ENCODE measurements at regions not wholly inside any gene's neighbourhood (a gene's known extent, or its start where the extent isn't known, plus 50 kb on each side); places are given as distances from the start of the nearest gene placed in this dataset.

DNA sequence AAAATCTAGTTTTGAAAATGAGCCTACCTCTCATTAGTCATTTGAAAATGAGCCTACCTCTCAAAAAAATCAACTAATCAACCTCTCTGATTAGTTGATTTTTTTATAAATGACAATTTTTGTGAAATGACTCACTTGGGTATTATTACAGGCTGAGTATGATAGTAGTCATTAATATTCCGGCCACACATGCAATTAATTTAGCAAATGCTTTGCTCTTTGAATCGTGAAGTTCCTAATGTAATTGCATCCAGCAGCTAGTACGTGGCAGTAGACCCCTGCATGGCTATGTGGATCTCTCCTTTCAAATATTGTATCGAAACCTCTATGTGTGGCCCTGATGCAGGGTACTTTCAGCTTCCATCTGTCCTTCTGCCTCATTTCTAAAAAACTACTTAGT, 245.9 kb upstream of the PHYHIPL start:
- no peaks in the 10 kb centered on the region for H3K36me3 ChIP-seq (ENCODE audit: control insufficient read depth in 1 of 2, insufficient read depth in 2 of 2, low read length in 2 of 2)
- H3K4me1 ChIP-seq (ENCODE audit: control insufficient read depth in 1 of 2, insufficient read depth in 2 of 2, low read length in 2 of 2): no peaks in the 10 kb centered on the region
- no peaks in the 10 kb centered on the region for H3K9me3 ChIP-seq (ENCODE audit: control insufficient read depth in 1 of 2, low read length in 2 of 2)

DNA sequence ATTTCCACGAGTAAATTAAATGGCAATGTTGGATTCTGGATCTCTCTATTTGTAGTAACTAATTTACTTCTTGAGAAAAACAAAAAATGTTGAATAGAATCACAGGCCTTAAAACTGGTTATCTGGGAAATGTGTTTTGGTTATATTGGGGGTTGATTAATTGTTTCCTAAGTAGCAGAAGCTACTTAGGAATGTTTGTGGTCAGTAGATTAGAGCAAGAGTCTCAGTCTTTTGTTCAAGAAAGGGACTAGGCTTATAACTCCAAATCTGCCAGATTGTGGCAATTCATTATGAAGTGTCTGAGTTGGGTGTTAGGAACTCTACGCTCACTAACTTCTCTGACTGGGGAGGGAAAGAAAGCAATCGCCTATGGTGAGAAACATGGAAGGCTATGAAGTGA, 244.3 kb upstream of the PHYHIPL start:
- Histone ChIP-seq H3K36me3 (ENCODE audit: control insufficient read depth in 1 of 2, insufficient read depth in 2 of 2, low read length in 2 of 2) (no peaks in the 10 kb centered on the region), H3K4me1 (ENCODE audit: control insufficient read depth in 1 of 2, insufficient read depth in 2 of 2, low read length in 2 of 2) (no peaks in the 10 kb centered on the region), H3K4me3 (ENCODE audit: low read depth in 1 of 2, low read length in 2 of 2) (no peak overlapping the region), H3K9ac (ENCODE audit: low read depth in 1 of 2, low read length in 2 of 2) (no peak overlapping the region), H3K27me3 (ENCODE audit: control insufficient read depth in 1 of 2, insufficient read depth in 2 of 2, low read length in 2 of 2) (no peaks in the 10 kb centered on the region), H3K27ac (ENCODE audit: low read depth, low read length) (no peak overlapping the region), H3K9me3 (ENCODE audit: control insufficient read depth in 1 of 2, low read length in 2 of 2) (no peaks in the 10 kb centered on the region)

More for the DNA sequence above, 245.9 kb upstream of the PHYHIPL start:
- Histone ChIP-seq H3K4me3 (ENCODE audit: low read depth in 1 of 2, low read length in 2 of 2) (no peak overlapping the region), H3K27me3 (ENCODE audit: control insufficient read depth in 1 of 2, insufficient read depth in 2 of 2, low read length in 2 of 2) (no peaks in the 10 kb centered on the region), H3K9ac (ENCODE audit: low read depth in 1 of 2, low read length in 2 of 2) (no peak overlapping the region), H3K27ac (ENCODE audit: low read depth, low read length) (no peak overlapping the region)

DNA sequence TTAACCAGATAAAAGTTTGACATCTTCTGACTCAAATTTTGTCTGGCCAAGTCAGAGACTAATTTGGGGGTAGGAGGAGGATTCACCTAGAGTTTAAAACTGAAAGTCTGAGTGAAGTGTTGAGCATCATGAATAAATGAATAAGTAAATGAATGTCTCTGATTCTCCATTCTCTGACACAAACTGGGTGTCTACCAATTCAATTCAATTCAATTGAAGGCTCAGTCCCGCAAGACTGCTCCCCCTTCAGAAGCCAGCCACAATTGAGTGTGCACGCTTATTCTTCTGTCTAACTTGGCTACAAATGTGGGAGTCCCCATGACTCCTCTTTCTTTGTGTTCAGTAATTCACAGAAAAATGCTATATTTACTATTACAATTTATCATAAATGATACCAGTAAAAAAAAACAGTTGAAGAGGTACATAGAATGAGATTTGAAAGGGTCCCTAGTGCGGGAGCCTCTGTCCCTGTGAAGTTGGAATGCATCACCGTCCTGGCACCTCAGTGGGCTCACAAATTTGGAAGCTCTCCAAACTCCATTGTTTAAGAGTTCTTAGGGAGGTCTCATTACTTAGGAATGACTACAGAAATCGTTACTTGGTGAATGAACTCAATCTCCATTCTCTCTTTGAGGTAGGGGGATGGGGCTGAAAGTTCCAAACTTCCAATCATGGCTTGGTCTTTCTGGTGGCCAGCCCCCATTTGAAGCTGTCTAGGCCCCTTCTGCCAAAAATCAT, 243.7 kb upstream of the PHYHIPL start:
- Histone ChIP-seq H3K27ac (ENCODE audit: low read depth, low read length) (no peak overlapping the region), H3K27me3 (ENCODE audit: control insufficient read depth in 1 of 2, insufficient read depth in 2 of 2, low read length in 2 of 2) (no peaks in the 10 kb centered on the region), H3K36me3 (ENCODE audit: control insufficient read depth in 1 of 2, insufficient read depth in 2 of 2, low read length in 2 of 2) (no peaks in the 10 kb centered on the region)

GRCh38 chr10:58936364-58936763, 240.1 kb upstream of the PHYHIPL start:
- H3K9ac ChIP-seq (ENCODE audit: low read depth in 1 of 2, low read length in 2 of 2): no peak overlapping the region
- H3K27ac ChIP-seq (ENCODE audit: low read depth, low read length): no peak overlapping the region
- H3K9me3 ChIP-seq (ENCODE audit: control insufficient read depth in 1 of 2, low read length in 2 of 2): no peaks in the 10 kb centered on the region
- H3K27me3 ChIP-seq (ENCODE audit: control insufficient read depth in 1 of 2, insufficient read depth in 2 of 2, low read length in 2 of 2): no peaks in the 10 kb centered on the region
- H3K4me3 ChIP-seq (ENCODE audit: low read depth in 1 of 2, low read length in 2 of 2): no peak overlapping the region
- no peaks in the 10 kb centered on the region for H3K36me3 ChIP-seq (ENCODE audit: control insufficient read depth in 1 of 2, insufficient read depth in 2 of 2, low read length in 2 of 2)
- H3K4me1 ChIP-seq (ENCODE audit: control insufficient read depth in 1 of 2, insufficient read depth in 2 of 2, low read length in 2 of 2): no peaks in the 10 kb centered on the region

More for the DNA sequence above, 243.7 kb upstream of the PHYHIPL start:
- H3K4me3 ChIP-seq (ENCODE audit: low read depth in 1 of 2, low read length in 2 of 2): no peak overlapping the region
- H3K9ac ChIP-seq (ENCODE audit: low read depth in 1 of 2, low read length in 2 of 2): no peak overlapping the region
- no peaks in the 10 kb centered on the region for H3K9me3 ChIP-seq (ENCODE audit: control insufficient read depth in 1 of 2, low read length in 2 of 2)
- no peaks in the 10 kb centered on the region for H3K4me1 ChIP-seq (ENCODE audit: control insufficient read depth in 1 of 2, insufficient read depth in 2 of 2, low read length in 2 of 2)

- Histone ChIP-seq H3K36me3 (ENCODE audit: control insufficient read depth in 1 of 2, insufficient read depth in 2 of 2, low read length in 2 of 2) (no peaks in the 10 kb centered on the region), H3K27ac (ENCODE audit: low read depth, low read length) (no peak overlapping the region), H3K4me3 (ENCODE audit: low read depth in 1 of 2, low read length in 2 of 2) (no peak overlapping the region), H3K4me1 (ENCODE audit: control insufficient read depth in 1 of 2, insufficient read depth in 2 of 2, low read length in 2 of 2) (no peaks in the 10 kb centered on the region), H3K9me3 (ENCODE audit: control insufficient read depth in 1 of 2, low read length in 2 of 2) (no peaks in the 10 kb centered on the region), H3K9ac (ENCODE audit: low read depth in 1 of 2, low read length in 2 of 2) (no peak overlapping the region), H3K27me3 (ENCODE audit: control insufficient read depth in 1 of 2, insufficient read depth in 2 of 2, low read length in 2 of 2) (no peaks in the 10 kb centered on the region)
Observed at GRCh38 chr10:58937423-58937822, 239.0 kb upstream of the PHYHIPL start.

DNA sequence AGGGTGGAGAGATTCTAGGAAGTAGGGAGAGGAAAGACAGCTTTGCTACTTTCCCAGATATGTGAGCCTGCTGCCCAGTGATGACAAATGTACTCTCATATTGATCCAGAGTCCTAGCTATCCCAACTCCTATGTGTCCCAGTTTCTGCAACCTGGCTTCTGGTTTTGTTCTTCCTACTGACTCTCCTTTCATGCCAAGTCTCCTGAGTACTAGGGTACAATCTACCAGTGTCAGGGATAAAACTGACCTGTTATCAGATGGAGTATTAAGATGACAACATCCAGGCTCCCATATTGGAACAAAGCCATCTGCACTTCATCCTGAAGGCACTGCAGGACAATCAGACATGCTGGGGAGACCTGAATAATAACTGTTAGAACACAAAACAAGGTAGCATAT, 233.7 kb upstream of the PHYHIPL start:
- H3K9ac ChIP-seq (ENCODE audit: low read depth in 1 of 2, low read length in 2 of 2): no peak overlapping the region
- H3K4me3 ChIP-seq (ENCODE audit: low read depth in 1 of 2, low read length in 2 of 2): no peak overlapping the region
- H3K27me3 ChIP-seq (ENCODE audit: control insufficient read depth in 1 of 2, insufficient read depth in 2 of 2, low read length in 2 of 2): no peaks in the 10 kb centered on the region
- no peaks in the 10 kb centered on the region for H3K4me1 ChIP-seq (ENCODE audit: control insufficient read depth in 1 of 2, insufficient read depth in 2 of 2, low read length in 2 of 2)
- no peak overlapping the region for H3K27ac ChIP-seq (ENCODE audit: low read depth, low read length)
- H3K36me3 ChIP-seq (ENCODE audit: control insufficient read depth in 1 of 2, insufficient read depth in 2 of 2, low read length in 2 of 2): no peaks in the 10 kb centered on the region
- H3K9me3 ChIP-seq (ENCODE audit: control insufficient read depth in 1 of 2, low read length in 2 of 2): no peaks in the 10 kb centered on the region

DNA sequence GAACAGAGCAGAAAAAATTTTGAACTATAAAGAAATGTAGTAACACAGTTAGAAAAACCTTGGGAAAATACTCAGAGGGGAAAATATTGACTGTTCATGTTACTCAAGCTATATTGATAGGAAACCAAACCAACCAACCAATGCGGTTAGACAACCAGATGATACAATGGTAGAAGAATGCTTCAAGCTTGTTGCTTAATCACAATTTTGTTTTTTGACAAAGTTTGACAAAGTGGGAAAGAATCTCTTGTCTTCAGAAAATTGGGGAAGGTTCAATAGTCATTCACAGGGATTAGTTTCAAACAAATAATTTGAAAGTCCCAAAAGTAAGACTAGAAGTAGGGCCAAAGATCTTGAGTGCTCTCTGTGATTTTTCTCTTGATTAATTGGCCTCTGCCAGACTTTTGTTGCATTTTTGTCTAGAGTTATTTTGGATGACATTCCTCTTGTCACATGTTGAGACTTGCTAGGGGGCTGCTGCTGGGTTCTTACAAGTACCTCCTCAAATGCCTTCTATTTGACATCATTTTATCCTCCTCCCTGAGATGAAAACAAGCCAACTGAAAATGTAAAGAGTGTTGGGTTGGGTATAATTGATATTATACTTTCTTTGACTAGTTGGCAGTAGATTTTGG, 233.1 kb upstream of the PHYHIPL start:
- Histone ChIP-seq H3K9ac (ENCODE audit: low read depth in 1 of 2, low read length in 2 of 2) (no peak overlapping the region), H3K27me3 (ENCODE audit: control insufficient read depth in 1 of 2, insufficient read depth in 2 of 2, low read length in 2 of 2) (no peaks in the 10 kb centered on the region), H3K4me1 (ENCODE audit: control insufficient read depth in 1 of 2, insufficient read depth in 2 of 2, low read length in 2 of 2) (no peaks in the 10 kb centered on the region), H3K4me3 (ENCODE audit: low read depth in 1 of 2, low read length in 2 of 2) (no peak overlapping the region), H3K9me3 (ENCODE audit: control insufficient read depth in 1 of 2, low read length in 2 of 2) (no peaks in the 10 kb centered on the region), H3K36me3 (ENCODE audit: control insufficient read depth in 1 of 2, insufficient read depth in 2 of 2, low read length in 2 of 2) (no peaks in the 10 kb centered on the region), H3K27ac (ENCODE audit: low read depth, low read length) (no peak overlapping the region)

DNA sequence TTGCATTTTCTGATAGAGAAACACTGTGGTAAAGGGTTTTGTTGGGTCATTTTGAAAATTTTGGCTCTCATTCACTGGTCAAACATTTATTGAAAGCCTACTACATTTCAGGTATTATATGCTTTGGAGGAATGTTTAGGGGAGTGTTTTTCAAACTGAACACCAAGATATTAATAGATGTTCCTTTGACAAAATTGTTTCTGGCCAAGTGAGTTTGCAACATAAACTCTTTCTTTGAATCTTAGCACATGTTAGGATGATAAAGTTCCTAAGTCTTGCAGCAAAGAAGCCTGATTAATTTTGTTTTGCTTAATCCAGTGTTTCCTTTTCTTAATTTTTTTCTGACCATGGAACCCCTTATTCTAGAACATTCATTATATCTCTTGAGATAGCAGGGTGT, 232.5 kb upstream of the PHYHIPL start:
- Histone ChIP-seq H3K4me3 (ENCODE audit: low read depth in 1 of 2, low read length in 2 of 2) (no peak overlapping the region), H3K27me3 (ENCODE audit: control insufficient read depth in 1 of 2, insufficient read depth in 2 of 2, low read length in 2 of 2) (no peaks in the 10 kb centered on the region), H3K9me3 (ENCODE audit: control insufficient read depth in 1 of 2, low read length in 2 of 2) (no peaks in the 10 kb centered on the region), H3K27ac (ENCODE audit: low read depth, low read length) (no peak overlapping the region), H3K9ac (ENCODE audit: low read depth in 1 of 2, low read length in 2 of 2) (no peak overlapping the region), H3K36me3 (ENCODE audit: control insufficient read depth in 1 of 2, insufficient read depth in 2 of 2, low read length in 2 of 2) (no peaks in the 10 kb centered on the region), H3K4me1 (ENCODE audit: control insufficient read depth in 1 of 2, insufficient read depth in 2 of 2, low read length in 2 of 2) (no peaks in the 10 kb centered on the region)

GRCh38 chr10:58948303-58948702, 228.1 kb upstream of the PHYHIPL start:
- no peak overlapping the region for H3K9ac ChIP-seq (ENCODE audit: low read depth in 1 of 2, low read length in 2 of 2)
- H3K27ac ChIP-seq (ENCODE audit: low read depth, low read length): no peak overlapping the region
- no peaks in the 10 kb centered on the region for H3K27me3 ChIP-seq (ENCODE audit: control insufficient read depth in 1 of 2, insufficient read depth in 2 of 2, low read length in 2 of 2)
- H3K4me1 ChIP-seq (ENCODE audit: control insufficient read depth in 1 of 2, insufficient read depth in 2 of 2, low read length in 2 of 2): peaks cover 0 to 7% of the 10 kb centered on the region in 2 donors
- no peaks in the 10 kb centered on the region for H3K9me3 ChIP-seq (ENCODE audit: control insufficient read depth in 1 of 2, low read length in 2 of 2)
- H3K4me3 ChIP-seq (ENCODE audit: low read depth in 1 of 2, low read length in 2 of 2): no peak overlapping the region
- H3K36me3 ChIP-seq (ENCODE audit: control insufficient read depth in 1 of 2, insufficient read depth in 2 of 2, low read length in 2 of 2): no peaks in the 10 kb centered on the region

DNA sequence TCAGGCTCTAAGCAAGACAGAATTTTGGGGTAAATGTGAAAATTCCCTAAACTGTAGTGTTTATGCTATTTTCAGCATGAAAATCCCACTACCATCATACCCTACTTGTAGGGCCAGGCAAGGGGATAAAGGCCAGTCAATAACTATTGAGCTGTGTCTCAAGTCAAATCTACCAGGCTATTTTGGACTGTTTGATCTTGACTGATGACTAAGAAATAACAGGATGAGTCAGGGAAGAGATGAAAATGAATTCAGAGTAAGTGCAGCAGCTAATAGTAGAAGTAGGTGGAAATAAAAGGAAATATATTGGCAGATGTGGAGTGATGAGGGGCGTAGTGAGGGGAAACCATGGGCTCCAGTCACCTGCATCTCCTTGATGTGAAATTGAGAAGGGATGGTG, 225.8 kb upstream of the PHYHIPL start:
- Histone ChIP-seq H3K9ac (ENCODE audit: low read depth in 1 of 2, low read length in 2 of 2) (no peak overlapping the region), H3K27ac (ENCODE audit: low read depth, low read length) (no peak overlapping the region), H3K4me3 (ENCODE audit: low read depth in 1 of 2, low read length in 2 of 2) (no peak overlapping the region), H3K9me3 (ENCODE audit: control insufficient read depth in 1 of 2, low read length in 2 of 2) (no peaks in the 10 kb centered on the region), H3K36me3 (ENCODE audit: control insufficient read depth in 1 of 2, insufficient read depth in 2 of 2, low read length in 2 of 2) (no peaks in the 10 kb centered on the region), H3K27me3 (ENCODE audit: control insufficient read depth in 1 of 2, insufficient read depth in 2 of 2, low read length in 2 of 2) (no peaks in the 10 kb centered on the region), H3K4me1 (ENCODE audit: control insufficient read depth in 1 of 2, insufficient read depth in 2 of 2, low read length in 2 of 2) (peaks cover 0 to 7% of the 10 kb centered on the region in 2 donors)

Data from duodenal mucosa (tissue), 2 donors.